Central memory CD8-positive, alpha-beta T cell (primary cell): ENCODE measurements at regions not wholly inside any gene's neighbourhood (a gene's known extent, or its start where the extent isn't known, plus 50 kb on each side); places are given as distances from the start of the nearest gene placed in this dataset.

Source experiments
- ATAC-seq: fragments of 150-1000 bp; cut with Tn5 transposase; replicated peaks from 2 replicates; pipeline ENCODE4 v1.10.0; 2022; ENCODE audit warnings: mild to moderate bottlenecking, moderate FRiP score, moderate number of reproducible peaks; ENCODE audit not compliant: poor library complexity, severe bottlenecking; ENCODE audit errors: extremely low read depth
- DNase-seq, 2 donors: peaks; one replicate each; pipeline ENCODE4 v3.0.0; 2021; ENCODE audit warnings: low spot score in 2 of 2
- H3K27ac Mint-ChIP-seq: one replicate; pipeline ENCODE4 v1.8.0; 2022; ENCODE audit warnings: low read depth, mild to moderate bottlenecking, moderate library complexity, mixed read lengths
- H3K27me3 Mint-ChIP-seq: one replicate; pipeline ENCODE4 v1.8.0; 2022; ENCODE audit warnings: mixed read lengths
- H3K36me3 Mint-ChIP-seq: one replicate; pipeline ENCODE4 v1.8.0; 2022; ENCODE audit warnings: mild to moderate bottlenecking, moderate library complexity, mixed read lengths; ENCODE audit not compliant: insufficient read depth
- H3K4me1 Mint-ChIP-seq: one replicate; pipeline ENCODE4 v1.8.0; 2022; ENCODE audit warnings: mixed read lengths
- H3K4me3 Mint-ChIP-seq: one replicate; pipeline ENCODE4 v1.8.0; 2022; ENCODE audit warnings: mild to moderate bottlenecking, moderate library complexity, mixed read lengths
- H3K9me3 Mint-ChIP-seq: one replicate; pipeline ENCODE4 v1.8.0; 2022; ENCODE audit warnings: mixed read lengths

DNA sequence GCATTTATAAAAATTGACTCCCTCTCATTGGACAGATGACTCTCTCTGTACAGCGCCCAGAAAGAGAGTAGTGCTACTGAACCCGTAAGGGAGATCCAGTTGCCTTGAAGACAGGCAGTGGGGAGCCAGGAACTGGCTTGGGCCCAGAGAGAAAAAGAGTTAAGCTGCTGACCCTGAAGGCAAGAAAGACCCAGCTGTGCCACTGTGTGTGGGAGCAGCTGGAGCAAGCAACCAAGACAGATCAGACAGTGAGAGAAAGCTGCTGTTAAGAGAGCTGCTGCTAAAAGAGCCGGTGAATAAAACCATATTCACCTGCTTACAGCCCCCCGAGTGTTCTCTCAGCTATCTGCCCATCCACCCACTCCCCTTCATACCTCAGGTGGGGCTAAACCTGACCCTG, 149.7 kb upstream of the ADAMTS16 start:
- no peak overlapping the region for H3K27ac Mint-ChIP-seq
- no peaks in the 10 kb centered on the region for H3K4me1 Mint-ChIP-seq
- peaks cover 9% of the 10 kb centered on the region for H3K9me3 Mint-ChIP-seq
- no peak for DNase-seq
- no peak for ATAC-seq
- no peaks in the 10 kb centered on the region for H3K27me3 Mint-ChIP-seq
- no peaks in the 10 kb centered on the region for H3K36me3 Mint-ChIP-seq
- no peak overlapping the region for H3K4me3 Mint-ChIP-seq

DNA sequence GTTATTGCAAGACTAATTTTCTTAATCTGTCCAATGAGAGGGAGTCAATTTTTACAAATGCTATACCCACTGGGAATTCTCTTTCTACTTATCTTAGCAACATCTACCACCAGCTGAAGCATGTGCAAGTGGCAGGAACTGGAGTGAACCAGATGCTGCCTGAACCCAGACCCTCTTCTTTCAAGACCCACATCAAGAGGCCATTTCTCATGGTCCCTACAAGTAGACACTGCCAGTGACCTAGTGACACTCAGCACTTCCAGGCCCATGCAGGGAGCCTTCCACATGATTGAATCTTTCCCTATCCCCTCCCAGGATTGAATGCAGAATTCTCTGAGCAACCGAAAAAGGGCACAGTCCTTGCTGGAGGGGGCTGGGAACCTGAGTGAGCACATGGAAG, 148.2 kb upstream of the ADAMTS16 start:
- ATAC-seq (no peak), DNase-seq (no peak)
- no peak overlapping the region for H3K4me3 Mint-ChIP-seq
- no peaks in the 10 kb centered on the region for H3K4me1 Mint-ChIP-seq
- no peak overlapping the region for H3K27ac Mint-ChIP-seq
- H3K27me3 Mint-ChIP-seq: no peaks in the 10 kb centered on the region
- peaks cover 6% of the 10 kb centered on the region for H3K9me3 Mint-ChIP-seq
- H3K36me3 Mint-ChIP-seq: no peaks in the 10 kb centered on the region

DNA sequence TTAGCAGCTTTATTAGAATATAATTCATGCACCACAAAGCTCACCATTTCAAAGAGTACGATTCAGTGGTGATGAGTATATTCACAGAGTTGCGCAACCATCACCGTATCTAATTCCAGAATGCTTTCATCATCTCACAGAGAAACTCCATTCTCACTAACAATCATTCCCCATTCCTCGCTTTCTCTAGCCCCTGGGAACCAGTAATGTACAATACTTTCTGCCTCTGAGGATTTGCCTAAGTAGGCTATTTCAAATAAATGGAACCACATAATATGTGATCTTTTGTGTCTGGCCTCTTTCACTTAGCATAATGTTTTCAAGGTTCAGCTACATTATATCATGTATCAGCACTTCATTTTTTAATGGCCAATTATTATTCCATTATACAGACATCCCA, 145.1 kb upstream of the ADAMTS16 start:
- DNase-seq: no peak
- Mint-ChIP-seq H3K27me3 (no peaks in the 10 kb centered on the region), H3K27ac (no peak overlapping the region), H3K9me3 (peaks cover 5% of the 10 kb centered on the region), H3K4me3 (no peak overlapping the region), H3K36me3 (no peaks in the 10 kb centered on the region), H3K4me1 (no peaks in the 10 kb centered on the region)
- no peak for ATAC-seq

DNA sequence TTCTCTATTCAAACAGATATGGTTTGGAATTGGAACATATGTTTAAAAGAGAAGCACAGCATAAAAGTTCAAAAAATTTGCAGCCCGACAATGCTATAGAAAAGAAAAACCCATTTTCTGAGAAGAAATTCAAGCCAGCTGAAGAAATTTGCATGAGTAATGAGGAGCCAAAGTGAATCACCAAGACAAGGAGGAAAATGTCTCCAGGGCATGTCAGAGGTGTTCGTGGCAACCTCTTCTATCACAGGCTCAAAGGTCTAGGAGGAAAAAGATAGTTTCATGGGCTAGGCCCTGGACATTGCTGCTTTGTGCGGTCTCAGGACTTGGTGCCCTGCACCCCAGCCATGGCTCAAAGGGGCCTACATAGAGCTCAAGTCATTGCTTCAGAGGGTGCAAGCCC, 134.8 kb upstream of the ADAMTS16 start:
- Mint-ChIP-seq H3K4me1 (no peaks in the 10 kb centered on the region), H3K9me3 (peaks cover 9% of the 10 kb centered on the region), H3K27ac (no peak overlapping the region), H3K4me3 (no peak overlapping the region), H3K36me3 (no peaks in the 10 kb centered on the region), H3K27me3 (no peaks in the 10 kb centered on the region)
- DNase-seq: no peak
- no peak for ATAC-seq

DNA sequence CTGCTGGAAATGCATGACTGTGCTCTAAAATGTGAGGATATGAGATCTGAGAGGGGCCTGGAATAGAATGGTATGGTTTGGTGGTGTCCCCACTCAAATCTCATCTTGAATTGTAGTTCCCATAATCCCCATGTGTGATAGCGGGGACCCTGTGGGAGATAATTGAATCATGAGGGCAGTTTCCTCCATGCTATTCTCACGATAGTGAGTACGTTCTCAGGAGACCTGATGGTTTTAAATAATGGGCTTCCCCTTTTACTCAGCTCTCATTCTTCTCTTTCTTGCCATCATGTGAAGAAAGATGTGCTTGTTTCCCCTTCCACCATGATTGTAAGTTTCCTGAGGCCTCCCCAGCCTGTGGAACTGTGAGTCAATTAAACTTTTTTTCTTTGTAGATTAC, 133.6 kb upstream of the ADAMTS16 start:
- DNase-seq: no peak
- Mint-ChIP-seq H3K27ac (no peak overlapping the region), H3K4me3 (no peak overlapping the region), H3K4me1 (no peaks in the 10 kb centered on the region), H3K9me3 (peaks cover 21% of the 10 kb centered on the region), H3K27me3 (no peaks in the 10 kb centered on the region), H3K36me3 (no peaks in the 10 kb centered on the region)
- no peak for ATAC-seq

DNA sequence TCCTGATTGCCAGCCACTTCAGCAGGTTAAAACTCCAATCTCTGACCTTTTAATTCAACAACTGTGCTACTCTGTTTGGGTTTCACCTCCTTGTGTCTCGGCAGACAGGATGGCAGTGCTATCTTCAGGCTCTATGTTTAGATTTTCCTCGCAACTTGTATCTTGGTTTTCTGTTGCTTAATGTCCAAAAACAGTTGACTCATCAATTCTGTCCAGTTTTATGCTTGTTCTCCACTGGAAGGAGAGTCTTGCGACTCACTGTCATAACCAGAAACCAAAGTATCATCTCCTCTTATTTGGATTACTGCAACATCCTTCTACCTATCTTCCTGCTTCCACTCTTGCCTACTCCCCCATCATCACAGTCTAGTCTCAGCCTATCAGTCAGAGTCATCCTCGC, 130.9 kb upstream of the ADAMTS16 start:
- ATAC-seq: no peak
- peaks cover 22% of the 10 kb centered on the region for H3K9me3 Mint-ChIP-seq
- DNase-seq: no peak
- H3K36me3 Mint-ChIP-seq: no peaks in the 10 kb centered on the region
- H3K4me3 Mint-ChIP-seq: no peak overlapping the region
- no peak overlapping the region for H3K27ac Mint-ChIP-seq
- H3K27me3 Mint-ChIP-seq: no peaks in the 10 kb centered on the region
- no peaks in the 10 kb centered on the region for H3K4me1 Mint-ChIP-seq

DNA sequence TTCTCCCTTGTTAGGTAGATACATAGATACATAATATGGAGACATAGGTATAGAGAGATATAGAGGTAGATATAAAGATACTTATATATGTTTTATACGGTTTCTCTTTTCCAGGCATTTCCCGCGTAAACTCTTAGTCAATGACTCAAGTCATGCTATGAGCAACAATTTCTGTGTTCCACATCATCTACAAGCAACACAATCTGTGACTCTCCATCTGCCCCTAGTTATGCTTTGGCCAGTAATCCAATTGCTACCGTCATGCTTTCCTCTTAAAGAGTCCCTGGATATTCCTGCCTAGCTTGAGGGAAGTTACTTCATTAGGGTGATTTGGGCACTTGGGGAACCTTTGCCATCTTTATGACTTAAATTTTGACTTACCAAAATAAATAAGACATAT, 129.0 kb upstream of the ADAMTS16 start:
- Mint-ChIP-seq H3K9me3 (peaks cover 27% of the 10 kb centered on the region), H3K27me3 (no peaks in the 10 kb centered on the region), H3K36me3 (no peaks in the 10 kb centered on the region), H3K4me3 (no peak overlapping the region), H3K4me1 (no peaks in the 10 kb centered on the region), H3K27ac (no peak overlapping the region)
- ATAC-seq (no peak), DNase-seq (no peak)

DNA sequence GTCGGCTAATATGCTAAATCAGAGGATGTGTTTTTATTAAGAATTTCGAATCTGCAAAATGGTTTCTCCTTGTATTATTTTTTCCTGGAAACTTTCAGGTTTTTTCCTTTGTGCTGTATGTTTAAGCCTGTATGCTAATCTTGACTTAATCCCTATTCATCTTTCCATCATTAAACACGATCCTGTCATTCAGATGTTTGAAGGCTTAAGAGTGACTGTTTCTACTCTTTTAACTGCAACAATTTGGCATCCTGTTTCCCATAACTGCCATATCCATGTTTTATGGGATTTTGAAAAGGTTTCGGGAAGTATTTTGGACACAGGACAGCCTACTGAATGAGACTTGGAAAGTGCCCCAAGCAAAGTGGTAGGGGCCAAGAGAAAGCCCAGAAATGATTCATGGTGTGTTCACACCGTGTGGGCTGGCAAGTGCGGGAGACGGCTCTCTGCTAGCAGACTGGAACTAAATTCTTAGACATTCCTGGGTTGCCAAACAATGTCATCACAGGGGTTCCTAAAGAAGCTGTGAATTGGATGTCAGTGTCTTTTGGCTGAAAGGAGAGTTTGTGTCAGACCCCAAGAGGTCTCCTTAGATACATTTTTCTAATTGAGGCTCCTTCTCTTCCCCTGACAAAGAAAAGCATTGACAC, 125.4 kb upstream of the ADAMTS16 start:
- no peak overlapping the region for H3K4me3 Mint-ChIP-seq
- no peak overlapping the region for H3K27ac Mint-ChIP-seq
- H3K36me3 Mint-ChIP-seq: no peaks in the 10 kb centered on the region
- DNase-seq (no peak), ATAC-seq (no peak)
- H3K4me1 Mint-ChIP-seq: no peaks in the 10 kb centered on the region
- peaks cover 35% of the 10 kb centered on the region for H3K9me3 Mint-ChIP-seq
- H3K27me3 Mint-ChIP-seq: no peaks in the 10 kb centered on the region

DNA sequence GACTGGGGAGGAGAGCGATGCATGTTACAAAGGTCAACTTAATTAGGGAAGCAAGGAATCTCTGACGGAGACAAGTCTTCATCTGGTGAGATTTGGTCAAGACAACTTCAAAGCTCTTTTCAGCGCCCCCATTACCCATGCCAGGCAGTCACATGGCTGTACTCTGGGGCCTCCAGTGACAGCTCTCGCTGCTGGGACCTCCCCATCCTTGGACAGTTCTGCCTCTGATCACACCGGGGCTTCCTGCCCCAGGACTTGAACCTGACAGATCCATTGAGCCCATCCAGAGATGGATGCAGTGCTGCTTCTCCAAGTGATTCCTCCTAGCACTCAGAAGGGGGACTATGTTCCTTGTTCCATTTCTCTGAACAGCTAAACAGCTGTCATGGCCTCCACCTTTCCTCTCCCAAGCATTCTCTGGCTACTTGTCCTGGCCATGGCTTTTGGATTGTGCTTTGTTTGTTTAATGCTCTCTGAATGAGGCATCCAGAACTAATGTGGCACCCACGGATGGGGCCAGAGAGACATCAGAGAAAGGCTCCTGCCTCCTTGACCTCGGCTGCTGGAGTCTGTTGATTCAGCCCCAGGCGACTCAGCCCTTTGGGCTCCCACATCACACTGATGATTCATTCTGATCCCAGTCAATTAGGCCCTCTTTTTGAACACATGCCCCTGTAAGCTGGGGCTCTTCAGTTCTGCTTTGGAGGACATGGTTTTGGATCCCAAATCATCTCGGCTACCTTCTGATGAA, 122.1 kb upstream of the ADAMTS16 start:
- H3K27ac Mint-ChIP-seq: no peak overlapping the region
- ATAC-seq (no peak), DNase-seq (no peak)
- no peaks in the 10 kb centered on the region for H3K27me3 Mint-ChIP-seq
- H3K4me3 Mint-ChIP-seq: no peak overlapping the region
- H3K9me3 Mint-ChIP-seq: peaks cover 23% of the 10 kb centered on the region
- no peaks in the 10 kb centered on the region for H3K36me3 Mint-ChIP-seq
- H3K4me1 Mint-ChIP-seq: no peaks in the 10 kb centered on the region

DNA sequence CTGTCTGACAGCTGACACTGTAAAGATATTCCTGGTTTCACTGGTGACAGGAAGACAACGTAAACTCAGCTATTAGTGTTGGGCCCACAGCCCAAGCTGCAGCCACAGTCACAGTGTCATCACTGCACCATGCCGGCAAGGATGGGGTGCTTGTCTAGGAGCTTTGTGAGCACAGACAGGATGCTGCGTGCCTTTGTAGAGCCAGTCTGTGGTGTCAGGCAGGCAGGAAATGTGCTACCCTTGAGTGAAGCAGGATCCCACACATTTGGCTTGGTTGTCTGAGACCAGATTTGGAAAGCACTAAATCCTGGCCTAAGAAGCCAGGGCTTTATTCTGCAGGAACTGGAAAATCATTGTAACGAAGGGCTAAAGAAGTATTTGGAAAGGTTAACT, 121.6 kb upstream of the ADAMTS16 start:
- DNase-seq: no peak
- Mint-ChIP-seq H3K4me1 (no peaks in the 10 kb centered on the region), H3K36me3 (no peaks in the 10 kb centered on the region), H3K27me3 (no peaks in the 10 kb centered on the region), H3K27ac (no peak overlapping the region), H3K9me3 (peaks cover 23% of the 10 kb centered on the region), H3K4me3 (no peak overlapping the region)
- no peak for ATAC-seq

DNA sequence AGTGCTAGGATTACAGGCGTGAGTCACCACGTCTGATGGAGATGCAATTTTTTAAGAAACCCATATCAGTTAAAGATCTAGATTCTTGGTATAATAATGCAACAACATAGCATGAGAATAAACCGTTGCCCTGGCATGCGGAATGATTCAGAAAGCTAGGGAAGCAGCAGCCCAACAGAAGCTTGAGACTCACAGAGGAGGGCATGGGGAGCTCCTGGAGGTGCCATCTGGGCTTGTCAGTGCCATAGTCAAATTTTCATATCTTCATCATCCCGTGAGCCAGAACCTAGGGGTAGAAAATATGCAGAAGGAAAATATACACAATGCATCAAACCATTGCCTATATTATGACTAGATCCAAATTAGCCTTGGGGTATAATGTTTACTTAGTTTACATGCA, 118.7 kb upstream of the ADAMTS16 start:
- no peak overlapping the region for H3K4me3 Mint-ChIP-seq
- H3K27ac Mint-ChIP-seq: no peak overlapping the region
- no peak for ATAC-seq
- peaks cover 27% of the 10 kb centered on the region for H3K9me3 Mint-ChIP-seq
- H3K36me3 Mint-ChIP-seq: no peaks in the 10 kb centered on the region
- no peak for DNase-seq
- H3K27me3 Mint-ChIP-seq: no peaks in the 10 kb centered on the region
- no peaks in the 10 kb centered on the region for H3K4me1 Mint-ChIP-seq

DNA sequence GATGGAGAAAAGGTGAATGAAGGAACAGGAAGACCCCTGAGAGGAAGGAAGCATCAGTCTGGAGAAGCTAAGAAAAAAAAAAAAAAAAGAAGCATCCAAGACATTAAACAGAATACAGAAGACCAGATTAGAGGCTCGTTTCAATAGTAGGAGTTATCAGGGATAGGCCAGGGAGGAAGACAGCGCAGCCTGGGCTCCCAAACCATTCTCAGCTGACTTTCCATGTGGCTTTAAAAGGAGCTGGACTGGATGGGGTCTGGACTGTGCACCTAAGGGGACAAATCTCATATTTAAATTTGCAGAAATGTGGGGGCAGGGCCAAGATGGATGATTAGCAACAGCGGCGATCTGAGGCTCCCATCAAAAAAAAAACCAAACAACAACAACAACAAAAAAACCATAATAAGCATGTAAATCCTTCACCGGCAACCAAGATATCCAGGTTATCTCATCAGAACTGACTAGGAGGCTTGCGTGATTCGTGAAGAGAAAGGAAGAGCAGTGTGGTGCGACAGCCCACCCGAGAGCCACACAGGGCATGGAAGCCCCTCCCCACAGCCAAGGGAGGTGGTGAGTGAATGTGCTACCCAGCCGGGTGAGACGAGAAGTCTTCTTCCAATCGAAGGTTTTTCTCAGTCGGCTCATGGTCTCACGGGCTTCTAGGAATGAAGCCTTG, 114.9 kb upstream of the ADAMTS16 start:
- peak overlapping the region; percentile 16 for H3K4me3 Mint-ChIP-seq
- no peaks in the 10 kb centered on the region for H3K4me1 Mint-ChIP-seq
- DNase-seq (no peak), ATAC-seq (no peak)
- H3K36me3 Mint-ChIP-seq: no peaks in the 10 kb centered on the region
- peaks cover 15% of the 10 kb centered on the region for H3K9me3 Mint-ChIP-seq
- H3K27me3 Mint-ChIP-seq: no peaks in the 10 kb centered on the region
- no peak overlapping the region for H3K27ac Mint-ChIP-seq

DNA sequence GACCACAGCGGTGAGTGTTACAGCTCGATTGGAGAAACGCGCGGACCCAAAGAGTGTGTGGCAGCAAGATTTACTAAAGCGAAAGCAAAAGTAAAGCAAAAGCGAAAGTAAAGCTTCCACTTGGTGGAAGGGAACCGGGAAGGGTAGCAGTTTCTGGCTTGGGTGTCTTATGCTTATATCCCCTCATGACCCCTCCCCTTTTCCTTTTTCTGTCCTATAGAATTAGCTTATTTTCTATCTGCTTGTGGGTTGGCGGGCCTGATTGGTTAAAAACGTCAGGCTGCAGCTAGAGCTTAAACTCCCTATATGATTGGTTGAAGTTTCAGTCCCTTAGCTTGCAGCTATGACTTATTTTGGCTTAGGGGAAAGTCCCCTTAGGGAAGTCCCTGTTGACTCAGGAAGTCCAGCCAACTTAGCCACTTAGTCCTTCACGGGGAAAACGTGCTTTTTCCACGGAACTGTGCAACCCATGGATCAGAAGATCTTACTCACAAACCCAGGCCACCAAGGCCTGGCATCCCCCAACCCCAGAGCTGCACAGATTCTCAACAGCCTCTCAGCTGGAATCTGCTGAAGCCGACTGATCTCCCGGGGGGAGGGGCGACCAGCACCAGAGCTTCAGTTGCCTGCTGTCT, 114.2 kb upstream of the ADAMTS16 start:
- Mint-ChIP-seq H3K27ac (no peak overlapping the region), H3K27me3 (no peaks in the 10 kb centered on the region), H3K9me3 (peaks cover 19% of the 10 kb centered on the region), H3K4me1 (no peaks in the 10 kb centered on the region), H3K4me3 (peak overlapping the region; percentile 16), H3K36me3 (no peaks in the 10 kb centered on the region)
- ATAC-seq (no peak), DNase-seq (no peak)
